ENCODE measurements at regions not wholly inside any gene's neighbourhood (a gene's known extent, or its start where the extent isn't known, plus 50 kb on each side); places are given as distances from the start of the nearest gene placed in this dataset.

GRCh38 chr4:112731715-112732114, 94.8 kb downstream of the LARP7 start:
- Histone ChIP-seq H3K36me3 (no peaks in the 10 kb centered on the region), H3K4me1 (no peaks in the 10 kb centered on the region), H3K27me3 (no peaks in the 10 kb centered on the region), H3K4me3 (no peak overlapping the region), H3K9me3 (no peaks in the 10 kb centered on the region), H3K27ac (no peak overlapping the region)
- TF ChIP-seq EP300 (IDR thresholded peaks at IDR 0.05) = no peak
- TF ChIP-seq CTCF (IDR thresholded peaks at IDR 0.05) = no peak
- no peak for TF ChIP-seq POLR2AphosphoS5 (IDR thresholded peaks at IDR 0.05)
- TF ChIP-seq POLR2A (IDR thresholded peaks at IDR 0.05) = no peak
- WGBS, 2 donors (ENCODE audit: low coverage in 1 of 2) = 100% methylated on average over 2 of the region's 2 CpGs; no CpG with 5 or more reads in 1 of the 2 donors
- ATAC-seq = no peak

GRCh38 chr4:112732142-112732541, 95.2 kb downstream of the LARP7 start:
- no peak for TF ChIP-seq CTCF (IDR thresholded peaks at IDR 0.05)
- no peak for TF ChIP-seq EP300 (IDR thresholded peaks at IDR 0.05)
- TF ChIP-seq POLR2AphosphoS5 (IDR thresholded peaks at IDR 0.05) = no peak
- TF ChIP-seq POLR2A (IDR thresholded peaks at IDR 0.05) = no peak
- no peak for ATAC-seq
- H3K36me3 ChIP-seq = no peaks in the 10 kb centered on the region
- no peaks in the 10 kb centered on the region for H3K4me1 ChIP-seq
- H3K4me3 ChIP-seq = no peak overlapping the region
- no peak overlapping the region for H3K27ac ChIP-seq
- H3K9me3 ChIP-seq = no peaks in the 10 kb centered on the region
- H3K27me3 ChIP-seq = no peaks in the 10 kb centered on the region
- WGBS, 2 donors (ENCODE audit: low coverage in 1 of 2) = 60 to 93% methylated on average over 1 to 2 of the region's 2 CpGs

GRCh38 chr4:112735474-112735951, 98.6 kb downstream of the LARP7 start:
- no peak for ATAC-seq
- Histone ChIP-seq H3K9me3 (no peaks in the 10 kb centered on the region), H3K4me3 (no peak overlapping the region), H3K27me3 (no peaks in the 10 kb centered on the region), H3K4me1 (no peaks in the 10 kb centered on the region), H3K36me3 (no peaks in the 10 kb centered on the region), H3K27ac (no peak overlapping the region)
- no peak for TF ChIP-seq CTCF (IDR thresholded peaks at IDR 0.05)
- TF ChIP-seq POLR2A (IDR thresholded peaks at IDR 0.05) = no peak
- no peak for TF ChIP-seq POLR2AphosphoS5 (IDR thresholded peaks at IDR 0.05)
- no peak for TF ChIP-seq EP300 (IDR thresholded peaks at IDR 0.05)

GRCh38 chr4:112736718-112737135, 99.8 kb downstream of the LARP7 start:
- ATAC-seq = no peak
- H3K4me3 ChIP-seq = no peak overlapping the region
- no peaks in the 10 kb centered on the region for H3K27me3 ChIP-seq
- TF ChIP-seq POLR2A (IDR thresholded peaks at IDR 0.05) (no peak), CTCF (IDR thresholded peaks at IDR 0.05) (no peak), POLR2AphosphoS5 (IDR thresholded peaks at IDR 0.05) (no peak), EP300 (IDR thresholded peaks at IDR 0.05) (no peak)
- no peaks in the 10 kb centered on the region for H3K9me3 ChIP-seq
- WGBS, 2 donors (ENCODE audit: low coverage in 1 of 2) = 43 to 80% methylated on average over 1 of the region's 1 CpG
- H3K27ac ChIP-seq = no peak overlapping the region
- no peaks in the 10 kb centered on the region for H3K4me1 ChIP-seq
- H3K36me3 ChIP-seq = no peaks in the 10 kb centered on the region

- H3K27me3 ChIP-seq = no peaks in the 10 kb centered on the region
- ATAC-seq = no peak
- no peaks in the 10 kb centered on the region for H3K4me1 ChIP-seq
- H3K27ac ChIP-seq = no peak overlapping the region
- no peaks in the 10 kb centered on the region for H3K36me3 ChIP-seq
- H3K9me3 ChIP-seq = no peaks in the 10 kb centered on the region
- H3K4me3 ChIP-seq = no peak overlapping the region
- WGBS, 2 donors (ENCODE audit: low coverage in 1 of 2) = 50 to 86% methylated on average over 1 of the region's 8 CpGs
- TF ChIP-seq EP300 (IDR thresholded peaks at IDR 0.05) = no peak
- TF ChIP-seq POLR2A (IDR thresholded peaks at IDR 0.05) = no peak
- TF ChIP-seq CTCF (IDR thresholded peaks at IDR 0.05) = no peak
- no peak for TF ChIP-seq POLR2AphosphoS5 (IDR thresholded peaks at IDR 0.05)
These were observed 102.5 kb downstream of the LARP7 start for GRCh38 chr4:112739442-112739841.

Measured in gastroesophageal sphincter (tissue), 4 donors.